GM12878 (cell line): ENCODE measurements at regions not wholly inside any gene's neighbourhood (a gene's known extent, or its start where the extent isn't known, plus 50 kb on each side); places are given as distances from the start of the nearest gene placed in this dataset.

ENCODE experiments used
- ATAC-seq: fragments of 200-7000 bp; cut with Tn5 transposase; 3 replicates; pipeline ENCODE4 v1.9.1; 2020; ENCODE audit warnings: mild to moderate bottlenecking, moderate library complexity
- BruUV-seq: library from RNA; stranded (reverse); fragments of 400-500 nt; replicated peaks from 2 replicates; lab custom pipeline; 2021; lab: Mats Ljungman, UMichigan
- CTCF ChIA-PET: fragments of 300-600 bp; sonication (Branson Sonifier 250); formaldehyde crosslinking; extraction: SDS; loops from one replicate; lab custom pipeline; 2021; ENCODE audit warnings: inconsistent platforms; lab: Yijun Ruan, JAX
- POLR2A ChIA-PET: fragments of 350-600 bp; formaldehyde crosslinking; extraction: SDS; loops from one replicate; lab custom pipeline; 2021; ENCODE audit warnings: inconsistent platforms; lab: Charles Lee
- RAD21 ChIA-PET: fragments of 300-600 bp; sonication (Branson Sonifier 250); formaldehyde crosslinking; loops from one replicate; lab custom pipeline; 2023; ENCODE audit warnings: antibody characterized with exemption; ENCODE audit not compliant: unreplicated experiment; lab: Charles Lee
- SMC1A ChIA-PET: fragments of 300-600 bp; sonication (Branson Sonifier 250); formaldehyde crosslinking; loops from one replicate; lab custom pipeline; 2023; ENCODE audit not compliant: unreplicated experiment, uncharacterized antibody; lab: Charles Lee
- DNase-seq: peaks from one replicate; pipeline ENCODE4 v3.0.0-alpha.2; 2011; ENCODE audit warnings: low read depth, low spot score
- FAIRE-seq: peaks from 3 replicates; lab custom pipeline; 2011; peaks lifted over from hg19 to GRCh38; lab: Jason Lieb, UNC
- H2AFZ ChIP-seq: 2 replicates; pipeline ENCODE4 v1.6.0; 2011; ENCODE audit warnings: low read depth, low read length, control low read depth; ENCODE audit not compliant: control insufficient read depth
- H3K27ac ChIP-seq: 2 replicates; pipeline ENCODE4 v1.5.1; 2011; ENCODE audit warnings: control low read depth; ENCODE audit not compliant: control insufficient read depth, insufficient read depth
- H3K27me3 ChIP-seq, 2 experiments: replicated peaks in 1 of 2; 2 replicates each; pipeline versions ENCODE4 v1.6.0 to v1.6.1; 2011; ENCODE audit warnings: low read length in 1 of 2; ENCODE audit not compliant: control insufficient read depth in 2 of 2, insufficient read depth in 2 of 2
- H3K36me3 ChIP-seq, 2 experiments: 2 replicates each; pipeline ENCODE4 v1.5.1; 2011; ENCODE audit warnings: low read length in 1 of 2; ENCODE audit not compliant: control insufficient read depth in 2 of 2, insufficient read depth in 2 of 2
- H3K4me1 ChIP-seq: 2 replicates; pipeline ENCODE4 v1.6.1; 2011; ENCODE audit warnings: mild to moderate bottlenecking, low read length, moderate library complexity, mixed read lengths; ENCODE audit not compliant: control insufficient read depth, insufficient read depth
- H3K4me2 ChIP-seq: 2 replicates; pipeline ENCODE4 v1.6.0; 2011; ENCODE audit warnings: control low read depth; ENCODE audit not compliant: control insufficient read depth, insufficient read depth
- H3K4me3 ChIP-seq: fragments of 200-600 bp; sonication (generic); 2 replicates; pipeline ENCODE4 v1.5.1; 2016
- H3K79me2 ChIP-seq: 2 replicates; pipeline ENCODE4 v1.6.0; 2011; ENCODE audit warnings: low read length; ENCODE audit not compliant: control insufficient read depth, insufficient read depth
- H3K9ac ChIP-seq: 2 replicates; pipeline ENCODE4 v1.8.0; 2011; ENCODE audit warnings: low read length, control low read depth, mixed read lengths; ENCODE audit not compliant: control insufficient read depth, insufficient read depth
- H3K9me3 ChIP-seq: replicated peaks from 3 replicates; pipeline ENCODE4 v1.5.1; 2011; ENCODE audit warnings: mild to moderate bottlenecking, low read length; ENCODE audit not compliant: control insufficient read depth, insufficient read depth
- H4K20me1 ChIP-seq: 2 replicates; pipeline ENCODE4 v1.6.0; 2011; ENCODE audit not compliant: control insufficient read depth, insufficient read depth
- PAX8 ChIP-seq: fragments of 450-650 bp; IDR thresholded peaks from 2 replicates; pipeline ENCODE4 v1.6.1; 2017; ENCODE audit warnings: mild to moderate bottlenecking, moderate library complexity
- RAD21 ChIP-seq: IDR thresholded peaks from 2 replicates; pipeline ENCODE4 v1.6.1; 2011; ENCODE audit warnings: mild to moderate bottlenecking, low read depth, low read length, moderate library complexity; ENCODE audit not compliant: insufficient read depth
- STAT1 ChIP-seq: fragments of 450-650 bp; conservative IDR thresholded peaks from 2 replicates; pipeline ENCODE4 v1.6.1; 2014; ENCODE audit warnings: antibody characterized with exemption, mild to moderate bottlenecking
- TBL1XR1 ChIP-seq: IDR thresholded peaks from 2 replicates; pipeline ENCODE4 v1.6.1; 2012; ENCODE audit warnings: low read depth, low read length, improper control_type of control experiment
- WRNIP1 ChIP-seq: IDR thresholded peaks from 2 replicates; pipeline ENCODE4 v1.6.1; 2011; ENCODE audit warnings: low read depth, low read length, improper control_type of control experiment, borderline replicate concordance
- WGBS: methylation state at CpG from one replicate; pipeline ENCODE4 v1.1.6; 2016; ENCODE audit warnings: low lambda C conversion rate; ENCODE audit not compliant: insufficient replicate concordance, insufficient coverage; ENCODE audit errors: missing lambda C conversion rate; 5-methylcytosine and 5-hydroxymethylcytosine counted together
- in situ Hi-C: fragments of 300-500 bp; cut with MboI; formaldehyde crosslinking; loops from 9 replicates; pipeline ENCODE4 v1.14.3; 2018; ENCODE audit warnings: mixed read lengths
- intact Hi-C: fragments of 100-400 bp; cut with micrococcal nuclease; formaldehyde crosslinking; loops from one replicate; pipeline ENCODE4 v1.14.2; 2022; ENCODE audit not compliant: unreplicated experiment
- TF ChIP-seq, protein P1 (sequence below): IDR thresholded peaks from 2 replicates; pipeline ENCODE4 v1.6.1; 2012; ENCODE audit warnings: low read depth, low read length, improper control_type of control experiment

- no peak for TF ChIP-seq WRNIP1
Observed at GRCh38 chr2:198359308-198359707, 554.9 kb downstream of the PLCL1 start (continued).

DNA sequence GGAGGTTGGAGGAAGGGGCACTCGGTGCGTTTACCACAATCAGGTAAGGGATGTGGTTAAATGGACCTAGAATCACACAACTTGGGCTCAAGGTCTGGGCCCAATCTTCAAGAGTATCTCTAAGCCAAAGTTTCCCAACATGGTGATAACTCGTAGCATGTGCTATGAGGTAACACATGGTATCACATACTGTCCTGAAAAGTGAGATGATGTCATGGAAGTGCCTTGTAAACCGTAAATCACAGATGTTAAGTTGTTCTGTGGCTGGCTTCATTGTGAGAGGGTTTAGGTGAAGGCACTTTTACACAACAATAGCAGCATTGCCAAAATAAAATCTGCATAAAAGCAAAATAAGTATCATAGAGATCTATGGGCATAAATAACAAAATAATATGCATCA lies 551.8 kb downstream of the PLCL1 start:
- Histone ChIP-seq H3K79me2 (no peaks in the 10 kb centered on the region), H3K36me3 (no peaks in the 10 kb centered on the region), H4K20me1 (no peaks in the 10 kb centered on the region), H3K9ac (no peak overlapping the region), H3K27me3 (peaks cover 0 to 3% of the 10 kb centered on the region in 2 experiments; a peak in 1 of 4 replicates), H3K4me1 (no peaks in the 10 kb centered on the region), H3K4me2 (no peak overlapping the region)
- ChIA-PET SMC1A (no interaction called here), POLR2A (no interaction called here)
- FAIRE-seq (no peak), DNase-seq (no peak), ATAC-seq (no peak)
- 21% methylated on average over 4 of the region's 4 CpGs for WGBS
- TF ChIP-seq, protein P1, sequence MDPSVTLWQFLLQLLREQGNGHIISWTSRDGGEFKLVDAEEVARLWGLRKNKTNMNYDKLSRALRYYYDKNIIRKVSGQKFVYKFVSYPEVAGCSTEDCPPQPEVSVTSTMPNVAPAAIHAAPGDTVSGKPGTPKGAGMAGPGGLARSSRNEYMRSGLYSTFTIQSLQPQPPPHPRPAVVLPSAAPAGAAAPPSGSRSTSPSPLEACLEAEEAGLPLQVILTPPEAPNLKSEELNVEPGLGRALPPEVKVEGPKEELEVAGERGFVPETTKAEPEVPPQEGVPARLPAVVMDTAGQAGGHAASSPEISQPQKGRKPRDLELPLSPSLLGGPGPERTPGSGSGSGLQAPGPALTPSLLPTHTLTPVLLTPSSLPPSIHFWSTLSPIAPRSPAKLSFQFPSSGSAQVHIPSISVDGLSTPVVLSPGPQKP = no peak
- TF ChIP-seq TBL1XR1 (no peak), PAX8 (no peak), STAT1 (no peak), RAD21 (no peak)
- TF ChIP-seq, all 136 proteins: peak for 0
- BruUV-seq = no TSS peak
- Histone ChIP-seq H2AFZ (no peak overlapping the region), H3K9me3 (no peaks in the 10 kb centered on the region), H3K27ac (no peak overlapping the region), H3K4me3 (no peak overlapping the region)
- ChIA-PET RAD21 (no interaction called here), CTCF (interaction anchor here (3.1 kb wide), 1 partner anchor 43 kb away, joined by 9 read pairs; no protein-coding TSS in a partner anchor)
- in situ Hi-C loops = no loop called here
- intact Hi-C loops = no loop called here
